GM10266 (cell line): ENCODE measurements at regions not wholly inside any gene's neighbourhood (a gene's known extent, or its start where the extent isn't known, plus 50 kb on each side); places are given as distances from the start of the nearest gene placed in this dataset.

Source experiments
- DNase-seq: peaks from one replicate; pipeline ENCODE4 v3.0.0; 2012; ENCODE audit errors: extremely low spot score
- CTCF ChIP-seq: IDR thresholded peaks from 2 replicates; pipeline ENCODE4 v1.5.1; 2012; ENCODE audit warnings: mild to moderate bottlenecking, low read depth; ENCODE audit not compliant: control insufficient read depth, insufficient read depth; ENCODE audit errors: missing control alignments

GRCh38 chr7:81128011-81128410, 209.2 kb upstream of the SEMA3C start:
- no peak for DNase-seq
- no peak for TF ChIP-seq CTCF

- DNase-seq: no peak
- no peak for TF ChIP-seq CTCF
Measured at GRCh38 chr7:81120803-81121202, 202.0 kb upstream of the SEMA3C start.

GRCh38 chr7:81120111-81120510, 201.3 kb upstream of the SEMA3C start:
- no peak for DNase-seq
- no peak for TF ChIP-seq CTCF

- TF ChIP-seq CTCF: no peak
Measured at GRCh38 chr7:81114633-81115032, 195.8 kb upstream of the SEMA3C start.

GRCh38 chr7:81112731-81113130, 193.9 kb upstream of the SEMA3C start:
- TF ChIP-seq CTCF: no peak
- no peak for DNase-seq

More at GRCh38 chr7:81114633-81115032, 195.8 kb upstream of the SEMA3C start:
- DNase-seq: no peak

- DNase-seq: no peak
- TF ChIP-seq CTCF: no peak
Measured at GRCh38 chr7:81111781-81112540, 193.1 kb upstream of the SEMA3C start.

- no peak for TF ChIP-seq CTCF
- DNase-seq: no peak
Measured at GRCh38 chr7:81111358-81111757, 192.5 kb upstream of the SEMA3C start.
